Bronchial epithelial cell (primary cell): ENCODE measurements at regions not wholly inside any gene's neighbourhood (a gene's known extent, or its start where the extent isn't known, plus 50 kb on each side); places are given as distances from the start of the nearest gene placed in this dataset.
"Not testable (repeated sequence)": the region's sequence is repeated elsewhere in the genome, so short reads cannot be mapped to it uniquely, and the experiment has no call there.

Experiments used
- DNase-seq: peaks from one replicate; pipeline ENCODE4 v3.0.0-alpha.2; 2010; ENCODE audit warnings: low read depth
- FAIRE-seq: peaks from 2 replicates; lab custom pipeline; 2011; peaks lifted over from hg19 to GRCh38; lab: Jason Lieb, UNC
- H3K27me3 ChIP-seq: 2 replicates; pipeline ENCODE4 v1.5.1; 2011; ENCODE audit warnings: low read length; ENCODE audit not compliant: control insufficient read depth, insufficient read depth
- H3K36me3 ChIP-seq: 2 replicates; pipeline ENCODE4 v1.5.1; 2011; ENCODE audit warnings: low read length; ENCODE audit not compliant: control insufficient read depth, insufficient read depth
- H3K4me3 ChIP-seq: 2 replicates; pipeline ENCODE4 v1.5.1; 2011; ENCODE audit warnings: mild to moderate bottlenecking, low read depth, low read length, control low read depth
- CTCF ChIP-seq: IDR thresholded peaks from 2 replicates; pipeline ENCODE4 v1.5.1; 2011; ENCODE audit warnings: mild to moderate bottlenecking, moderate library complexity, low read length, control low read depth, inconsistent platforms; ENCODE audit not compliant: insufficient read depth, severe bottlenecking

- FAIRE-seq (no peak), DNase-seq (peak; percentile 41)
- H3K36me3 ChIP-seq, result no peaks in the 10 kb centered on the region
- H3K4me3 ChIP-seq, result no peak overlapping the region
- TF ChIP-seq CTCF, result no peak
- peaks cover 1% of the 10 kb centered on the region for H3K27me3 ChIP-seq
These were observed 69.7 kb upstream of the ANTXRL start for GRCh38 chr10:46216836-46217751.

GRCh38 chr10:46217752-46218453, 68.9 kb upstream of the ANTXRL start:
- peaks cover 1% of the 10 kb centered on the region for H3K27me3 ChIP-seq
- H3K4me3 ChIP-seq, result no peak overlapping the region
- FAIRE-seq, result no peak
- DNase-seq, result no peak
- no peaks in the 10 kb centered on the region for H3K36me3 ChIP-seq
- no peak for TF ChIP-seq CTCF

- no peak for TF ChIP-seq CTCF
- DNase-seq (no peak), FAIRE-seq (no peak)
These were observed 67.9 kb upstream of the ANTXRL start for GRCh38 chr10:46218921-46219320.

DNA sequence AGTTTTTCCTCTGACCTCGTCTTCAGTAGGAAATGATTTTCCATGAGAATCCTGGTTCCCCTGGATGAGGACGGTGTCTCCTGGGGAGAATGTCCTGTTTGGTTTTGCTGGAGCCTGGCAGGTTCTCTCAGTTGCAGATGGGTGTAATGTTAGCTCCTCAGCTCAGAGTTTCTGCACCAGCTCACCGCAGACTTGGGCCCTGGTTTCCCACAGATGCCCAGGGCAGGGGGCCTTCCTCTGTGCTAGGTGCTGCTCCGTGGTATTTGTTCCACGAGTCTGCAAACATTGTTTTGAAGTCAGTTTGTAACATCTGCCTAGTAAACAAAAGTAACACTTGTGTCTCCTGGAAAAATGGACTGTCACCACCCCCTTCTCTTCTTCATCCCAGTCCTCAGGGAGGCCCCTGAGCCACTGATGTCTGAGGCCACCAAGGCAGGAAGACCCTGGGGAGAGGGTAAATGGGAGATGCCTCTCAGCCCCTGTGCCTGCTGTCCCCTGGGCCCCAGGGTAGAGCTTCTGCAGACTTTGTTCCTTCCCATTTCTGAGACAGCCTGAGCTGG, 67.3 kb upstream of the ANTXRL start:
- H3K4me3 ChIP-seq, FAIRE-seq, H3K36me3 ChIP-seq, H3K27me3 ChIP-seq, DNase-seq: not testable (repeated sequence)

More at GRCh38 chr10:46218921-46219320, 67.9 kb upstream of the ANTXRL start:
- Histone ChIP-seq H3K4me3 (no peak overlapping the region), H3K27me3 (peaks cover 1% of the 10 kb centered on the region), H3K36me3 (no peaks in the 10 kb centered on the region)

- TF ChIP-seq CTCF, result no peak
- no peaks in the 10 kb centered on the region for H3K36me3 ChIP-seq
- no peak for DNase-seq
- peaks cover 1% of the 10 kb centered on the region for H3K27me3 ChIP-seq
- no peak overlapping the region for H3K4me3 ChIP-seq
- FAIRE-seq, result no peak
These were observed 66.6 kb upstream of the ANTXRL start for GRCh38 chr10:46220187-46220586.
